SKM-1 (cell line): ENCODE measurements at regions not wholly inside any gene's neighbourhood (a gene's known extent, or its start where the extent isn't known, plus 50 kb on each side); places are given as distances from the start of the nearest gene placed in this dataset.

Experiments
- DNase-seq: peaks from one replicate; lab custom pipeline; 2025; ENCODE audit not compliant: unreplicated experiment; lab: John Stamatoyannopoulos, UW

DNA sequence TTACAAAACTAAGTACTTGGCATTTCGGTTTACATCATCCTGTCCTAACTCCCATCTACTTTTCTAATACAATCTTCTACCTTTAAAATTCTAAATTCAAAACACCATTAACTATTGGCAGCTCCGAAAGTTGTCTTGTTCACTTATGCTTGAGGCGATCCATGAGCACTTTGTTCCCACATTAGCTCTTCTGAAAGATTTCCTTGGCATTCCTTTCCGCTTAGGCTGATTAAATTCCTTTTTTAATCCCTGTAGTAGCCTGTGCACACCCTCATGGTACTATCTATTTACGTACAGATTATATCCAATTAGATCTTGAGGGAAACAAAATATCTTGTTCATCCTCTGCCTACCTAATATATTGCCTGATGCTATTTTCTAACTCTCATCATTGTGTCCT lies 480.7 kb downstream of the PRKD1 start:
- DNase-seq = no peak

DNA sequence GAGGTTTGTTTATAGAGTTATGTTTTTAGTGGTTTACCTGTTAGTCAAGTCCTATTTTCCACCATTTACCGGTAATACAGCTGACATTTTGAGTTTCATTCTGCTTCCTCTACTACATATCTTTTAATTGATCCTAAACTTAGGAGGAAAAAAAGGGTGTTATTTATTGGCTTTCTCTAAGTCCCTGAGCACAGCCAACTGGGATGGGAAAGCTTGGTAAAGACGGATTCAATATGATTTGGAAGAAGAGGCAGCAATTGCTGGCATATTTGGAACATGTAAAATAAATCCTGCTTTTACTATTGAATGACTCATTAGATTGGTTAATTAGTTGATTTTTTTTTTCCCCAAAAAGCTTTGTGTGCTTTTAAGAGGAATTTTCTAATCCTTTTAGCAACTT lies 475.7 kb downstream of the PRKD1 start:
- no peak for DNase-seq

DNA sequence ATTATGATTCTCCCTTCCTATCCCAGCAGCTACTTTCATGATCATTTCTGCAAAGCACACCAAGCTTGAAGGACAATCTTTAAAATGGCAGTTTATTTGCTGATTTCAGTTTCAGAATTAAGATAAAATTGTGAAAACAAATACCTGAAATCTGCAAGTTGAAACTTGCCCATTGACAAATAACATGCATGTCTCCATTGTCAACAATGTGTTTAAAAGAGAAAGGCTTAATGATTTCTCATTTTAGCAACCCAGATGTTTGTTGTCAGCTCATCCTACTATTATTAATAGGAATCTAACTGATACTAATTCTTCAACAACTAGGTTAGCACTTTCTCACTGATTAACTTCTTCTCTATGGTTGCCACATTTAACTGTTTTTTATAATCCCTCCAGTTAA lies 474.6 kb downstream of the PRKD1 start:
- DNase-seq = no peak

DNA sequence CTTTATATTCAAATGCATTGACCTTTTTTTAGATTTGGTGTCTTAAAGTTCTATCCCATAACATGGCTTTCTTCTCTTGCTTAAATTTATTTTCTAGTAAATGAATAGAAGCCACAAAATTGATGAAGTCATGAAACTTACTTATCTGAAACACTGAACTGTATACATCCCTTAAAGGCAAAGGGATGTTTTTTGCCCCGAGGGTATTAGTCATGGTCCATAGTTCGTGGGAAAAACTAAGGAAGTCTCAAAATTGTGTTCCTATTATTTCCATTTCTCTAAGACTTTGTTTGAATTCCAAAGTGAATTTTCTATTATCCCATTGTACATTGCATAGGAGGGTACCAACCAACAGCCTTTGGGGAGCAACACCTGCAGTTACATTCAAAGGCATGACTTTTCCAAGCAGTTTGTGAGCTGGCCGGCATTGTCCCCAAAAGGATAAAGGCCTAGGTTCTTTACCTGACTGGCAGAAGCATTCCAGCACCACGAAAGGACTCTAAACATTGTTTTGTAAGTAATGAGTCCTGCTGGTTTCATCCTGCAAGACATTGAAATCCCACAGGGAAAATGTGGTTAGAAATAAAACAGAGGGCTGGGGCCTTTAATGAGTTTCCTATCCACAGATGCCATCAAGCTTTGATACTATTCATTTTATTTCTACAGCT lies 473.5 kb downstream of the PRKD1 start:
- DNase-seq = no peak

DNA sequence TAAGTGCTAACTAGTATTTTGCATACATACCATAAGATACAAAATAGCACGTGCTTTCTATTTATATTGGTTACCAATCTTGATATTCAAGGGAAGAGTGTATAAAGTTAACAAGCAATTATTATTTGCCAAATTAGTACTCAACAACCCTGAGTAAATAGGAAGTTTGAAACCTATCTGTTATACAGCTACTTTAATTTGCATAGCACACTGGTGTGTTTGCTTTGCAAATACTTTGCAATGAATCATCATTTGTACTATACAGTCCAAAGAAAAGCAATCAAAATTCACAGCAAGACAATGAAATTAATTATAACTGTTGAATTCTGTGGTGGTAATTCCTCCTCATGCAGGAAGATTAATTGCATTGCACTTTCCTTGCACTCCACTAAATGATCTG lies 469.1 kb downstream of the PRKD1 start:
- DNase-seq = no peak

DNA sequence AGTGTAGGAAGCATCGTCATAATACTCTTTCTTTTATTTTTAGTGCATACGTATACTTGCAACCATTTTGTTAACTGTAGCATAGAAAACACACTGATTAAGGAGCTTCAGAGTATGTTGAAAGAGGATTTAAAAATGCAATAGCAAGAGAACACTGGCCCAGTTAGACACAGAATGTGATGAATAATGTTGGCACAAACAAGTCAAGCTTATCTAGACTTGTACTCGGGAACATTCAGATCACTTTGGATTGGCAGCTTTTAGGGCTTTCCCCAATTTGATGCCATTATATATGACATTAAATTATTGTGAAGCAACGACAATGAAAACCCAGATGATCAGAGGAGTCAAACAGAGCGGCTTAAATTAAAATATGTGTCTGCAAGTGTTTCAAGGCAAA lies 468.1 kb downstream of the PRKD1 start:
- DNase-seq = no peak

DNA sequence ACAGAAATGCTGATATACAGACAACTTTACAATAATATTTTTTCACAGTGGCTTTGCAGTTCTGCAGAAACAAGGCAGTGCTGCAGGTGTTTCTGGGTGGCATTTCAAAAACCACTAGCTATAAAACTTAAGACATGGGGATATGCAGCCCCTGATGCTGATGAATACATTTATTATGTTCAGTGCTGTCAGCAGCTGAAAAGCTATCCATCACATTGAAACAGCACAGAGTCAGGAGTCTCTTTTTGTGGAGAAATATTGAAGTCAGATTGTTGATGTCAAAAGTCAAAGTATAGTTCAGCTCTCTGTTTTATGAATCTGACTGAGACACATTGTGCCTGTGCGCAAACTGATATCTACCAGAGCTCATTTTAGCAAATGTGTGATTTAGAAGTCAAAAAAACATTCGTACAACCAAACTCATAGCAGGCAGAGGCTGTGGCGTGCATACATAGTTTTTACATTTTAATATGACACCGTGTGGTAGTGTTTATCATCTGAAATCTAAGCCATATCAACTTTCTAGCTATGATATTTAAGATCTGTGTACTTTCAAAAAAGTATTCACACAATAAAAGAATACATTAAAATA lies 467.6 kb downstream of the PRKD1 start:
- DNase-seq = no peak

DNA sequence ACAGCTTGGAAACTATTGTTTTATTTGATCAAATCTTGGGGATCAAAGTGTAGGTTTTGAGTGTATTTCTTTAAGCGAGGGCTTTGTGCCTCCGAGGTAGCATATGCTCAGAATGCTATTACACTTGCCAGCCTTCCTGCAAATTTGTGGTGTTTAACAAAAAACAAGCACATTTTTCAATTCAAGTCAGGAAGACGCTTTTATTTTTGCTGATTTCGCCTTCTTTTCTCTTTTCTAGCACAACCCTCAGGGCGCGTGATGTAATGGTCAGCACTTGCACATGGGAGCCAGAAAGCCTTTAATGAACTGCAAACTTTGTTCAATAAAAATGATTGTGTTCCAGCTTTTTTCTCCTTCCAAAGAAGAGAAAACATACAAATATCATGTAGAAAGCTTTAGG lies 466.5 kb downstream of the PRKD1 start:
- DNase-seq = no peak

DNA sequence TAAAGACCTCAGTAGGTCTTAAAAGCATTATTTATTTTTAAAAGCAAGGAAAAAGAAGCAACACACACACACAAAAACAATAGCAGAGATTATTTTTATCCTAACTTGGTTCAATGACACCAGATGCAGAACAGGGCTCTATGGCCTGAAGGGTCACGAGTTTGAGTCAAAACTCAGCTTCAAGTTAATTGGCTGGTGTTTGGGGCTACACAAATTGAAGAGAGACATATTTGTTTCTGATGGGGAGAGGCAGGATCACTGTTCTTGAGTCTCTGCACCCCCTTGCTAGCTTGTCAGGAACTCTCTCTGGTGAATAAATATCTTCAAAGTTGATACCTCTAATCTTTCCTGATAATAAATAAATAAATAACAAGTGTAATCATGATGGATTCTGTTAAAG lies 466.1 kb downstream of the PRKD1 start:
- no peak for DNase-seq

DNA sequence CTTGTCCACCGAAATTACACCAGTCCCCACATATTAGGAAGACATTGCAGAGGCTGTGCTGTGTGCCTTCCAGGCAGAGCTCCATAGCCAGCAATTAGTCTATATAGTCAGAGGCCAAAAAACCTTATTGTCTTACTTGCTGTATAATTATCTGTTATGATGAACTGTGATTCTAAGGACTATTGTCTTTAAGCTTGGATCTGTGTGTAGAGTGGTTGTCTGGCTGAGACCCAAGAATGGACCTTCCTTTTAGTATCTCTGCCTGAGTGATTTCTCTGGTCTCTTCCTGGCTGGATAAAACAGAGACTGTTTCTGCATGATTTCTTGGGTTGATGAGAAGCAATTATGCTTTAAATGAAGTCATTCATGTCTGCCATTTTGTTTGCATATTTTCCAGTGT lies 465.3 kb downstream of the PRKD1 start:
- no peak for DNase-seq

DNA sequence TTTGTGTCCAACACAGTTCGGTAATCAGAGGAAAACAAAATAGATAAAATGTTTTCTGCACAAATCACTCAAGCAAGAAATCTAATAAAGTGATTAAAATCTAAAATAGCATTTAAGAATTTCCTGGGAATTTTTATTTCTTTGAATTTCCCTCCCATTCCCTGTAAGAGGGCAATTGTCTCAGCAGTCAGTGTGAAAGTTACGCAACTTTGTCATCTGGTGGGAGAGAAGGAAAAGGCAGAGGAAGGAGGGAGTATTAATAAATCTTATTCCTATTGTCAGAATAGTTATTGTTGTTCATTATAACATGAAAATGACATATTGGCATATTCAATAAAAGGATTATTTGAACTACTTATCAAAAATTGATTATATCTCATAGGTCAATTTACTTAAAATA lies 464.9 kb downstream of the PRKD1 start:
- no peak for DNase-seq

DNA sequence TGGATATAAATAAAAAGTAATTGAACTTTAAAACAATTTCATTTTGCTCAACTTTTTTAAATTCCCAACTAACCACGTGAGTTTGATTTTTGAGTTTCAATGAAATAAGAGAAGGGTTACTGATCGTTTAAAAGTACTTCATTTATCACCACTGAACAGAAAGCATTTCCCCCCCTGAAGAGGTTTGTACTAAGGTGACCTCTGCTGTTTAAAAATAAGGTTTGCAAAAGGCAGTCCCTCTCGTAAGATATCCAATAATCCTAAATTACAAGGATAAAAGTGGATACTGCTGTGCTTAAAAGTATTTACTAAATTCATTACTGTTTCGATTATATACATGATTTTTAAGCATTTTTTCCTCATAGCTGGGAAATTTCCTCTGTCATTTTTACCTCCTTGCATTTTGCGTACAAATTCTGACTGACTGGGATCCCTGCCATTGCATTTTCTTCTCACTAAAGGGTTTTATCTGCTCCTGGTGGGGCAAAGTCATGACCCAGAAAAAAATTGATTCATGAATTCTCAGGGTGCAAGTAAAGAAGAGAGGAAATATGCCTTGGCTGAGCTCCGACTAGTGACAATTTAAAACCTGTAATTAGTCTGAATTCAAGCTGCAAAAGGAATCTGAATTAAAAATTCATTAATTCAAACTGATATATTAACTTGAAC lies 463.8 kb downstream of the PRKD1 start:
- no peak for DNase-seq

DNA sequence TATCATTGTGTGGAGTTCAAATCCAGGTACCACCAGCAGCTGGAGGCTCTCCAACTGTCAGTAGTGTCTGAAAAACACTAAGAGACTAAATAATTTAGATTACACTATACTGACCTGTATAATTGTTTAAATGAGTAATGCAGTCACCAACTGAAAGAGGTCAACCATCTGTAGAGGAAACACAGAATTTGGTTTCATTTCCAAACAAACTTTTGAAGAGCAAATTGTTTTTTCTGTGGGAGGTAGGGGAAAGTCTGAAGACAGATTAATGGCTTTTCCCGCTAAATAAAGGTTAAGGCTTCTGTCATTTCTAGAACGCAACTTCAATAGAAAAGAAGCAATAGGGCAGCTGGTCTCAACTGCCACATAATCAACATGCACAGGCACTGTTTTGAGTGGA lies 462.6 kb downstream of the PRKD1 start:
- DNase-seq = no peak

DNA sequence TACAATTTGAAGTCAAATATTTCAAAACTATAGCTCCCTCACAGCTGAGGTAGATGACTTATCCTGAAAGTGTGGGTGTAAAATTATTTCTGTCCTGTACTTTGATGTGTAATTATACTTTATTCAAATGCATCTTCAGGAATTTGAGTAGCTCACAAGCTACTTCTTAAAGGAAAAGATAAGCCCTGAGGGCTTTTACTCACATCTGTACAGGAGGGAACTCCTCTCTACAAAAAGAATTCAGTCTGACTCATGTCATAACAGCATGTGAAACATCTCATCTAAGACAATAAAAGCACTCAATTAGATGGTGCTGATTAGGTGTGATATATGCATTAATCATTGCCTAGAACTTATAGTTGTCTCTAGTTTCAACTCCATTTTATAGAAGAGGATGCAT lies 452.0 kb downstream of the PRKD1 start:
- DNase-seq = no peak

DNA sequence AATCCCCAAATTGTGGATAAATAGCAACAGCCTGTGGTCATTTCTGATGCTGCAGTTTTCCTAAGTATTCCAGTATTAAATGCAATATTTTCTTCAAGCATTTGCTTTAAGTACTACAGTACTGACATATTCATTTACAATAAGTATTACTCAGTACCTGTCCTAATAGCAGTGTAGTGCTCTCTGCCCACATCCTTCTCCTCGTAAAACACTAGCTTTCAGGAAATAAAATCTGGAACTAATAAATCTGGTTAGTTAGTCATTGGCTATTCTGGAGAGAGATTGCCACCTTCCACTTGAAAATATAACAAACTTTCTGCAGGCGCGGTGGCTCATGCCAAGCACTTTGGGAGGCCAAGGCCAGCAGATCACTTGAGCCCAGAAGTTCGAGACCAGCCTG lies 441.5 kb downstream of the PRKD1 start:
- no peak for DNase-seq

DNA sequence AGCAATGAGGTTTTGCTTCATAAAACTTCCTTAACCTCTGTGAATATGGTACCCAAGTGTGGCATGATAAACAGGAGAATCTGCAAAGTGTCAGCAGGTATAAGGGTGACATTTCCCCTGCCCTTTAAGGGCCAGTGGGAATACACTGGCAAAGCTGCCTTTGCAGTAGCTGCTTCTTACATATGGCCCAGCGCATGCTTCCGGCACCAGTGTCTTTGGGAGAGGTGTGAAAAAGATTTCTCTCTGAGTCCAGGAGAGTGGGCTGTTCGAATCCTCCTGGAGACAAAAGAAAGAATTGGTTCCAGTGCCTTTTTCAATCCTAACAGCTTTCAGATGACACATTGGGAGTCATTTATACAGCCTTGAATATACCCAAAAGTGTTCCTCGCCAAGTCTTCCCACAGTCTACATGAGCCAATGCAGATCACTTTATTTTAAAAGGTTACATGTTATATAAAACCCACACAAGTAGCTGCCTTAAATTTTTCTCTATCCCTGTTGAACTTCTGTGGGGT lies 437.7 kb downstream of the PRKD1 start:
- no peak for DNase-seq

DNA sequence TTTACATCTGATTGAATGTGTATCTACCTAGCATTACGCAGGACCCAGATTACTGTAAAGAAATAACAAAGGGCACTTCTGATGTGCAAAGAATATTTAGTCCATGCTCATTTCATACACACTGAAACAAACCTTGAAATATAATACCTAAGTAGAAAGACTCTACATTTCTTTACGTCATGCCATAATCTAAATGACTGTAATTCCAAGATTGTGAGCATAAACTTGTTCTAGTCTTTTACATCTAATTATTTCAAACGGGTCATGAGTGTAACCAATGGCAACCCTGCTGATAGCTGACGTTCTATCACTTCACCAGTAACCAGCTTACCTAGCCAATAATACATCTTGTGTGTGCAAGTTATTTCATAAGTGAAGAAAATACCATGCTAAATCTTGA lies 433.8 kb downstream of the PRKD1 start:
- DNase-seq = no peak

DNA sequence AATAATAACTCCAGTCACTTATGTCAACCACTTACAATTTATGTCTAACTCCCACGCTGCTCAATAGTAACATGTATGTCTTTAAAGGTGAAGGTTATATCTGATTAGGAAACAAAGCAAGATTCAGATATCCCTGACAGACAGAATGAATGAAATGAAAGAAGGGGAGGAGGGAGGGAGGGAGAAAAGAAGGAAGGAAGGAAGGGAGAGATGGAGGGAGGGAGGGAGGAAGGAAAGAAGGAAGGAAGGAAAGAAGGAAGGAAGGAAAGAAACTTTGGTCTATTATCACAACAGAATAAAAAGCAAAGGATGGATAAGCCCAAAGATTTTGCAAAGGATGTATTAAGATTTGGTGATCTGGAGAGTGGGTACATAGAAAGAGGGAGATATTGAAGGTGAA lies 433.3 kb downstream of the PRKD1 start:
- DNase-seq = no peak

DNA sequence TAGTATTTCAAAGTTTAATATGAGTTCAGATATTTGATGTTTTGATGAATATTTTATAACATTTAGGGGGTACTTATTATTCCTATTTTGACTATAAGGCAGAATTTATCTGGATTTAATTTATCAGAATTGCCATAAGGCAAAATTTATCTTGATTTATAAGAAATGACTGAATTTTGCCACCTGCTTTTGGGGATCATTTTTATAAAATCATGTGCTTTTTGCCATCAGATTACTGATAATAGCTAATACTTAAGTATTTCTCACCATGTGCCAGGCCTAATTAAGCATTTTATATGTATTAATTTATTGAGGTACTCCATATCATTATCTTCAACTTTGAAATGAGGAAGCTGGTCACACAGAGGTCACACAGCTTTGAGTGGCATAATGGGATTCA lies 423.7 kb downstream of the PRKD1 start:
- no peak for DNase-seq

DNA sequence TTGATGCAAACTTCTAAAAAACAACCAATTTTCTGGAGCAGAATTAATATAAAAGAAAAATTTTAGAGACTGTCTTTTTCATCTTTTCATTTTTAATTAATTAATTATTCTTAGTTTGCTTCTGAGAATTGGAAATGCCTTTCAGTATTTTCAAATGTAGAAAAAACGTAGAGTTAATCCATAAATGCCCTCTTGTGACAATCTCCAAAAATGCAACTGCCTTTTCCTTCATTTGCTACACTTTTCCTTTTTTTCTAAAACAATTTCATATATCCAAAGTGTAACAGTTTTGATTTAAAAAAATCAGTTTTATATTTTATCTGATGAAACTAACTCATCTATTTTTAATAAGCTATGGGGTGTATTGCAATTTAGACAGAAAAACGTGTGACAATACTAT lies 409.3 kb downstream of the PRKD1 start:
- DNase-seq = no peak

DNA sequence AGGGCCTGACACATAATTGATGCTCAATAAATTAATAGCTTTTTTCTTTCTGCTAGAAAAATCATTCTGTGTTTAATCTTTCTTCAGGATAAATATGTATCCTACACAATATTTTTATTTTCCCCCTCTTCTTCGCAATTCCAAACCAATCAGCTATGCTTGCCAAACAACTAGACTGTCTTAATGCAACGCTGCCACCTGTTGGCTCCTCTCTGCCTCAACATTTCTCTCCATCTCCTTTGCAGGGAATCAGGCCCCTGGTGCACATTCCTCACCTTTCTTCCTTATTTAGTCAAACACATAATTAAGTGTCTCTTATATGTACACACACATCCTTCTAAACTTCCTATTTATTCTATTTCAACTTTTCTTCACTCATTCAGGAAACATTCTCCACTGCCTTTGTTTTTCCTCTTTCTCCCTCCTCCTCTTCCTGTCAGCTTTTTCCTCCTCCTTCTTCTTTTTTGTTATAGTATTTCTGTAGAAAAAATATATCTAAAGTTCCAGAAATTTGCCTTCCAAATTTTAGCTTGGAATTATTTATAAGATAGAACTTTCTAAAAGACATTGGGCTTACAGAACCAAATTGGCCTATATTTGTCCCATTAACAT lies 406.0 kb downstream of the PRKD1 start:
- DNase-seq = no peak
